Uterus (tissue), 2 donors: ENCODE measurements at regions not wholly inside any gene's neighbourhood (a gene's known extent, or its start where the extent isn't known, plus 50 kb on each side); places are given as distances from the start of the nearest gene placed in this dataset.

Experiments
- CTCF ChIP-seq, 4 experiments: fragments of 200-600 bp in 2 of 4; fragments of 450-650 bp in 2 of 4; sonication (generic) in 2 of 4; IDR thresholded peaks; one replicate each; pipeline ENCODE4 v1.5.1; 2016 to 2019; ENCODE audit warnings: antibody characterized with exemption in 4 of 4, mild to moderate bottlenecking in 2 of 4, moderate library complexity in 1 of 4
- POLR2A ChIP-seq, 2 donors: fragments of 450-650 bp; IDR thresholded peaks; one replicate each; pipeline ENCODE4 v1.6.1; 2016; ENCODE audit warnings: antibody characterized with exemption in 2 of 2, mild to moderate bottlenecking in 1 of 2, moderate library complexity in 1 of 2

DNA sequence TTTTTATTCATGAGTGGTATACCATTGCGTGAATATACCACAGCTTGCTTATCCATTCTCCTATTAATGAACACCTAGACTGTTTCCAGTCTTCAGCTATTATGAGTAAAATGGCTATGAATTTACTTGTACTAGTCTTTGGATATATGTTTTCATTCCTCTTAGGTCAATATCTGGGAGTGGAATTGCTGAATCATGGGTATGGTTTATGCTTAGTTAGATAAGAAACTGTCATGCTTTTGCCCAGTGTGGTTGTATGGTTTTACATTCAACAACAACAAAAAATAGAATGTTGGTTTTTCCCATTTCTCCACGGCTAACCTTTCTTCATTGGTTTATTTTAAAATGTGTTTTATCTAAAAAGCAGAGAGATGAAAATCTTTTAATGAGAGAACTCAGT is 308.3 kb downstream of the PHF14 start:
- TF ChIP-seq CTCF (IDR thresholded peaks at IDR 0.05) (no peak), POLR2A (IDR thresholded peaks at IDR 0.05) (no peak)
